ENCODE measurements at regions not wholly inside any gene's neighbourhood (a gene's known extent, or its start where the extent isn't known, plus 50 kb on each side); places are given as distances from the start of the nearest gene placed in this dataset.

DNA sequence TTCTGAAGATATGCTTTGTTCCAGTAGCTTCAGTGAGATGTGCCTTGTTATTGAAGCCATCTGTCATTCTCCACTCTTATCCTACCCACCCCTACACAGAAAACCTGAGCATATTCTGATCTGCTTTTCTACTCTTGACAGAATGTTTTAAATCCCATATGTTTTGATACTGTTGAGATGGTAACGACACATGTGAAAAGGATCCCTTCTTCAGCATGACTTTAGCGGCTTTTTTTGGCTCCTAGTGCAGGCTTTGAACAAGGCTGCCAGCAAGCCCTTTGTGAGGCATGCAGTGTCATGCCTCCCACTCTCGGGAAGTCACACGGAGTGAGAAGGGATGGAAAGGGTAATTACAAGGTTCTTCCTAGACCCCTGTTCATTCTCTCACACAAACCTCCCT, 228.8 kb upstream of the RGS6 start:
- no peak for DNase-seq (ENCODE audit: low read depth in 2 of 2)

DNA sequence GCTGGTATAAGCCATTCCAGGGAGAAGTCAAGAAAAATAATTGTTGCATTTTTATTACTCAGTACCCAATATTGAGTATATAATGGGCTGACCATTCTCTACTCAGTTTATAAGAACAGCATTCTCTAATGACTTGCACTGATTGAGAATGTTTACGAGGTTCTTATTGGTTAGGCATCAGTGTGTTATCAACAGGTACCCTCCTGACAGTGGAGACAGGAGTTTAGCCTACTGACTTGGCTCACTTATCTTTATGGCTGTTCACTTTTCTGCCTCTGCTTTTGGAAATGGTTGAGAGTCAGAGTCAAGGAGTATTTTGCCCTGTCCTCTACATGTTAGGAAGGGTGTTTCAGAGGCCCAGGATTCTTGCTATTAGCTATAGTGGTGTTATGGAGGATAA, 228.0 kb upstream of the RGS6 start:
- no peak for DNase-seq (ENCODE audit: low read depth in 2 of 2)

DNA sequence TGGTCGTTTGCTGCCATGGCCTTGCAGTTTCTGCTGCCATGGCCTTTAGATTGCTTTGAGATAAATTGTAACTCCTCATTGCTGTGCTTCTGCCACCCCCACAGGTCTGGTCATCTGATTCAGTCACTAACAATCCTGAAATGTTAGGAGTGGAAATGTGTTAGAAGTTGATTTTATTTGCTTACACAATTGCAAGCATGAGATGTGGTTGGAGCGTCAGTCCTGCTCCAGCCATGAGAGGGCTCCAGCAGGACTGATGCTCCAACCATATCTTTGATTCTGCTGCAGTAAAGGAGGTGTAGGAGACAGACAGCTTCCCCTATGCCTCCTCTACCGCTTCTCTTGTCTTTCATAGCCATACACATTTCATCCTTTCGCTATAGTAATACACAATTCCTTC, 226.8 kb upstream of the RGS6 start:
- no peak for DNase-seq (ENCODE audit: low read depth in 2 of 2)

DNA sequence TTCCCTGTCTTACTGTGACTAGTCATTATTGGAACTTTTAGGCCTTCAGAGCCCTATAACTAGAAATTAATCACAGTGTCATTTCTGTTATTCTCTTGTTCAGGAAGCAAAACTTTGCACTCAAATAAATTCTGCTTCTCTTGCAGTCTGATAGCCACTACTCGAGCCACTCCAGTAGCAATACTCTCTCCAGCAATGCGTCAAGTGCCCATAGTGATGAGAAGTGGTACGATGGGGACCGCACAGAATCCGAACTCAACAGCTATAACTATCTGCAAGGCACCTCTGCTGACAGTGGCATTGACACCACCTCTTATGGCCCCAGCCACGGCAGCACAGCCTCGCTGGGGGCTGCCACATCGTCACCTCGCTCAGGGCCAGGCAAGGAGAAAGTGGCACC, 223.2 kb upstream of the RGS6 start:
- no peak for DNase-seq (ENCODE audit: low read depth in 2 of 2)

DNA sequence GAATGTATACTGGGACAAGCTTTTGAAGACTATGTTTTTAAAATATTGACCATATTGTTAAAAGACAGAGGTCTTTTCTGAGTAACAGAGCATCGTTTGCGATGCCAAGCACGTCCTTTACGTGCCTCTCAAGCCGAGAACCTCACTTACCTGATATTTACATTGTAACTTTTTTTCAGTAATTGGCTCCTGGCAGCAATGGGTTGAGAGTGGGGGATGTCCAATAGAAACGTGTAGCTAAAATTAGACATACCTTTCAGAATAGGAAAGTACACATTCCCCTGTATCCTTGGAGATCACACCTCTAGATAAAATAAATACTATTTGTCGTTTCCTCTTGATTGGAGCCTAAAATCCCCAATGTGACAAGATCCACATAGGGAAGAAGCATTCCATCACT, 222.2 kb upstream of the RGS6 start:
- no peak for DNase-seq (ENCODE audit: low read depth in 2 of 2)

DNA sequence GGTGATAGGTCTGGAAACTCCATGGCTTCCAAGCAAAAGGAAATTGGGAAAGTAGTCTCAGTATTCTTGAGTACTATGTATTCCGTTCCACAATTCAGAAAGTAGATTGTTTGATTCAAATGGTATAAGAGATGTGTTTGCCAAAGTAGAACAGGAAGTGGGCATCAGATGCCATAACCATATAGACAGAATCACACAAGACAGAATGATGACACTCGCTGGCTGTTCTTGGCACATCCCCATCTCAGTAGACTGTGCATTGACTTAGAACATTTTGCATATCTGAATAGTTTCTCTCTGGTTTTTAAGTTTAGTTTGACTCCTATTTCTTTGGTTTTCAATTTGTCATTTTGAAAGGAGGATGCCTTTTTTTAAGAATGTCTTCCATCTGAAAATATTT, 221.1 kb upstream of the RGS6 start:
- DNase-seq (ENCODE audit: low read depth in 2 of 2): no peak

DNA sequence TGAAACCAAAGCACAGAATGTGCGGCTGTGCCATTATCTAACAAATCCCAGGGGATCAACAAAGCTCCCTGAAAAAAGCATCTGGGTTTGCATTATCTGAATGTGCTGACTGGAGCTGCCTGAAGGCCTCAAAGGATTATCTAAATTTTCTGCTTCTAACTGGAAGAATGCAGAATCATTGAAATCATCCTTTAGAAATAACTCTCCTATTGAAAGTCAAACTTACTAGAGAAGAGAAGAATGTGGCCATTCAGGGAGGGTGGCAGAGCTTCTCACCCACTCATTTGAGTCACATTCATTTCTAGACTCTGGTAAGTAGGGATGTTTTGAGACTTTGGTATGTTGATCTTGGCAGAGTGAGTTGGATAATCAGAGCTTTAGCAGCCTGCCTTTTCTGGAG, 220.6 kb upstream of the RGS6 start:
- DNase-seq (ENCODE audit: low read depth in 2 of 2): peak; percentile 73 to 77

DNA sequence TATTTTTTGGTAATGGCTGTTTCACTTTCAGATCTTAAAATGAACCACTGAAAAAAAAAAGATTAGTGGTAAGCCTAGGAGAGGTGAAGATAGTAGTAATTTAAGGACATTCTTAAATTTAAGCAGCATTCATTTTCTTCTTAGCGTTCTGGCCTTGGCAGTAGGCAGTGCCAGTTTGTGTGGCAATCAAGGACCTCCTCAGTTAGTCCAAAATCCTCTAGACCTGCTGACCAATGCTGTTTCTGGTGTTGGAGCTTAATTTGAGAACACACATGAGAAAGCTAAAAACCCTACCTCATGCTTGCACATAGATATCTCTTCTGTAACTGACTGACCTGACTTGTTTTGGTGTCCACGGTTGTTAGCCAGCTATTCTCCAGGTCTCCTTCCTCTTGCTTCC, 219.8 kb upstream of the RGS6 start:
- DNase-seq (ENCODE audit: low read depth in 2 of 2): no peak

DNA sequence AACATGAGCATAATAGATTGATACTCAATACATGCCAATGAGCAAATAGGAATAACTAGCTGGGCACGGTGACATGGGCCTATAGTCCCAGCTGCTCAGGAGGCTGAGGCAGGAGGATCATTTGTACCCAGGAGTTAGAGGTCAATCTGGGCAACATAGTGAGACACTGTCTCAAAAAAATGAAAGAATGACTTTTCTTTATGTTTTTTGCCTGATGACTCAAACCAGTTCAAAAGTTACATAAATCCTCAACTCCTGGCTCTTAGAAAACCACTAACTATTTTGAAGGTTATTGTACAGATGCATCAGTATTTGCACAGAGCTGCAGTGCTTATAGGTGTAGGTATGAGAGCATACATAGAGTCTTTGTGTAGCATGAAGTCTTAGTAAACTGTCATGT, 219.2 kb upstream of the RGS6 start:
- DNase-seq (ENCODE audit: low read depth in 2 of 2): no peak

DNA sequence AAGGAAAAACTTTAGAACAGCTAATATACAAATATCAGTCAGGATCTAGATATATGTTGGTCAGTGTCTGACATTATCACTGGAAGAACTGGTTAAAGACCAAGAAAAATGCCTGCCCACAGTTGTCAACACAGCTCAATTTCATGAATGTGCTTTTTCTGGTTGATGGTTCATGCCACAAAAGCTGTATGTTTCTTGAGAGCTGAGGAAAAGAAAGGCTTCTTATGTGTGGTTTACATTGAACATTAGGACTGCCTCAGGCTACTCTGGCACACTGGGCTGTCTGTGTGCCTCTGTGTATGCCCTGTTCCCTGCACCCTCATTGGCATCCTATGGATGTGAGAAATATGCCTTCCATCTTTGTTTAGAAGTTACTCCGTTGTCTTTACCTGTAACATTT, 218.8 kb upstream of the RGS6 start:
- DNase-seq (ENCODE audit: low read depth in 2 of 2): no peak

DNA sequence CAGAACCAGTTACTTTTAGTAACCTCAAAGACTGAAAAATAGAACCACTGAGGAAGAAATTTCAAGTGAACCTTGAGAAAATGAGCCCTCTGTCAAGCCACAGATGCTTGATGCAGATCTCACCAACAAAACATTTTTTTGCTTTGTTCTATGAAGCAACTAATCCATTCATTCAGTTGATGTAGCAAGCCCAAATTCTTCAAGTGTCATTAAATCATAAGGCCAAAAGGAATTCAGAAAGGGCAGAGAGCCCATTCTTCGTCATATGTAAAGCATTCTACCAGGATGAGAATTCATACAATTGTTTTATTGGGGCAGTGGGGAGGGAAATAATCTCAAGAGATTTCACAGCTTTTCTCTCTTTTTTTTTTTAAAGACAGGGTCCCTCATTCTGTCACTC, 218.0 kb upstream of the RGS6 start:
- DNase-seq (ENCODE audit: low read depth in 2 of 2): peak; percentile 88 to 89

DNA sequence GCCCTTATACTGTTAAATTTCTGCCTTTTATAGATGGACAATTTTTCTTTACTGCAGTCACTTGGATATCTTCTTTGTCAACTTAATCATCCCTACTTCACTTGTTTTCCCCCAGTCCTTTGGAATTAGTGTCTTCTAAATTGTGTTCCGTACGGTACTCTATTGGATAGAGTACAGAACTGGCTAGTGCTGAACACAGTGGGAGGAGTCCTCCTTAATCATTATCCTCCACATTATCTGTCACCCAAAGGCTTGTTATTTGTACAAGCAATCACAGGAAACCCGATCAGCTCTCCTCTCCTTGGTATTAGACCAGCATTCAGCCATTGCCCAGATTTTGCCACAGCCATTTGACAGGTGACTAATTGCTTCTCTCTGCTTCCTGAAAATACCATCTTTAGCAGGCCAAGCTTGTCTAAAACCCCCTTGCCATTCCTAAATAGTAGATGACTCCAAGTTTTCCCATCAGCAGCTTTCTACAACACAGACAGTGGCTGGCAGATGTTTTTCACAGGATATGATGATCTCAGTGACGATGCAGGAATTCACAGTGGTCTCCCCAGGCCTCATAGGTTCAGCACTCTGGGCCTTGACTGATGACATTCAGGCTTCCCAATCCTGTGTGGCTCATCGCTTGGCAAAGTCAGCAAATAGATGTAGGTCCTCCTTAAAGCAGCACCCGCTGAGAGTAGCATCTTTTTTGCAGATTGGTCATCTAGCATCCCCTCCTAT, 216.0 kb upstream of the RGS6 start:
- peak; percentile 55 to 60 for DNase-seq (ENCODE audit: low read depth in 2 of 2)

DNA sequence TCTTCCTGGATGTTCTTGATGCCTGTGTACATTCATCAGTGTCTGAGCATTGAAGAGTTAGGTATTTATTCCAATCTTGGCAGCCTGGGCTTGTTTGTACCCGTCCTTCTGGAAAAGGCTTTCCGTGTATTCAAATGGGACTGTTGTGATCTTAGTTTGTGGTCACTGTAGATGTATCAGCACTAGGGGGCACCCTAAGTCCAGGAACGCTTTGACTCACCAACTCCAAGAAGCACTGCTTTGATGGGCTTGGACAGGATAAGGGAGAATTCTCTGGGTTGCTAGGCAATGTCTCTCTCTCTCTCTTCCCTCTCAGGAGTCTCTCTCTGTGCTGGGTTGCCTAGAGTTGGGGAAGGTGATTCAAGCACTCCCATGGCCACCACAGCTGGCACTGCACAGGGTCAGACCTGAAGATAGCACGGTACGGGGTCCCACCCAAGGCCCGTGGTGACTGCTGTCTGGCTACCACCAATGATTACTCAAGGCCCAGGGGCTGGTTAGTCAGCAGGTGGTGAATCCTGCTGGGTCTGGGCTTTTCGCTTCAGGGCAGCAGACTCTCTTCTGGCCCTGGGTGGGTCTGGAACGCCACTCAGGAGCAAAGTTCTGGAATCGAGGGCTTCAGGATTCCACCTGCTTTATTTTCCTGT, 211.1 kb upstream of the RGS6 start:
- DNase-seq (ENCODE audit: low read depth in 2 of 2): peak; percentile 60 to 62

DNA sequence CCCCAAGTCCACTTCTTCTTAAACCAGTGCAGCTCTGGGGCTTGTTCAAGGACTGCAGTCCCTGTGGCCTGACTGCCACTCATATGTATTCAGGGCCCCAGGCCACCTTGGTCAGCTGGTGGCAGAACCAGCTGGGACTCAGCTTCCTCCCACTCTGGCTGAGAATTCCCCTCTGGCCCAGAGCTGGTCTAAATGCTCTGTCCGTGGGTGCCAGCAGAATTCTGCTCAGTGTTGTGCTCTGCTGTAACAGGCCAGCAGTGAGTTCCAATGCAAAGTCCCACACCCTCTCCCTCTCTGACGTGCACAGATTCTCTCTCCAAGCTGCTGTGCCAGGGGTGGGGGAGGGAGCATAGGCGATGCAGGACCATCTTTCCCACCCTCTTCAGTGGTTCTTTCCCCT, 210.4 kb upstream of the RGS6 start:
- no peak for DNase-seq (ENCODE audit: low read depth in 2 of 2)

DNA sequence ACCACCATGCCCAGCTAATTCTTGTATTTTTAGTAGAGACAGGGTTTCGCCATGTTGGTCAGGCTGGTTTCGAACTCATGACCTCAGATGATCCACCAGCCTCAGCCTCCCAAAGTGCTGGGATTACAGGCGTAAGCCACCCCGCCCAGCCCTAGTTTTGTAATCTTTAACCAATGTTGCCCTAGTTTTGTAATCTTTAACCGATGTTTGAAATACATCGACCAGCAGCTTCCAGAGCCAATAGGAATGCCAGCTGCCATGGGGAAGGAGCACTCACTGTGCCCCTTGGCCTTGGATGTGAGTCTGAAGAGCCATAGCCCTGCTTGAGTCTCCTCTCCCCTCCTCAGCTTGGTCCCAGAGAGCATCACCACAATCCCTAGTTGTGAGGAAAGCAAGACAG, 209.3 kb upstream of the RGS6 start:
- no peak for DNase-seq (ENCODE audit: low read depth in 2 of 2)

DNA sequence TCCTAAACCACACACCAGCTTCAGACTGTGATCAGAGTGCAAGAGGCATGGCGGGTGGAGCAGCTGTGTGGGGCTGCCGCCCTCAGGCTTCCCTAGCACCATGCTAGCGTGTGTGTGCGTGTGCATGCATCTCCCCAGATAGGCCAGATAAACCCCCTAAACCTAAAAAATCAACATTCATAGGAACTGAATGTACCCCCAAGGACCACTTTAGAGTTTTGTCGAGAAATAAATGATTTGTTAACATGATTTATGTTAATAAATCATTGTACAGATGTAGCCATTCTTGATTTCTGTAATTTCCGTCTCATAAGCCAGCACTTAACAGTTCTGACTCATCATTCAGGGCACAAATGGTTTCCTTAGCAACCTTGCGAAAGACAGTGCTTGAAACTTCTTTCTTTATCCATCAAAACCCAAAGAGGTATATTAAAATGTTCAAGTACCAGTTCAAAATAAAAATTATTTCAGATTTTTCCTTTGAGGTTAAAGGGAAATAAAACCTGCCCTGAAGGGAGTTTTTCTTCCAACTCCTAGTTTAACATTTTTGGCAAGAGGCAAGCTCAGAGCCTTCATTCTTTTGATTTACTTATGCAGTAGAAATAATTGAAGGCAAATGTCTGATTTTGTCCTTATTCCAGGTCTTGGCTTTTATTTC, 206.2 kb upstream of the RGS6 start:
- peak; percentile 86 to 87 for DNase-seq (ENCODE audit: low read depth in 2 of 2)

DNA sequence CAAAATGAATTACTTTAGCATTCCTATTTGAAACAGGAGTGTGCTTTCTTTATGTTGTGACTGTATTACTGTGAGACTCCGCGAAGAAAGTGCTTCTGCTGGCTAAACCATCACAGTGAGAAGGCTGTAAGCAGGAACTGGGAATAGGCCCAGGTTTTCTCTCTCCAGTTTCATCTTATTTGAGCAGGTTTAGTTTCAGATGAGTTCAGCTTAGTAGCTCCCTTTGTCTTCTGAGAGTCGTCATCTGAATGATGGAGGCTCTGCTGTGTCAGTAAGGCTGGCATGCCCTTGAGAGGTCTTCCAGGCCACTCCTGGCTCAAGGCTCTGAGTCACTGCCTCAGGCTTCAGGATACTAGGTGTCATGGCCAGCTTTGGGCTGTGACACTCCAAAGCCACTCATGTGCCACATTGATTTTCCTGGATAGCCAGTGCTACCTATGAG, 205.6 kb upstream of the RGS6 start:
- DNase-seq (ENCODE audit: low read depth in 2 of 2): no peak

DNA sequence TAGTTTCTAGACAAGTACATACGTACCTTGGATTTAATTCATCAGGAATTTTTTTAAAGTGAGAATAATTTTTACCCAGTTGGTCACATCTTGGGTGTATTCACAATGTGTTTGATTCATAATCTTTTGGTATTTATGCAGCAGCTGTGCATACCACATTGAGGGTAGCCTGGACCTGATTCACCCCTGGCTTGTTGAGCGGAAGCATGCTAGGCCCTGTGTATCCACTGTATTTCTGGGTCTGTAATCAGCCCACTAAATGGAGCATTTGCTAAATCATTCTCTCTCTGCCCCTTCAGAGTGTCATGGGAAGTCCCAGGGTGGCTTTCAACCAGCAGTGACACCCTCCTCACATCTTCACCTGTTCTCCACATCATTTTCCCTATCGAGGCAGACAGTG, 203.8 kb upstream of the RGS6 start:
- no peak for DNase-seq (ENCODE audit: low read depth in 2 of 2)

DNA sequence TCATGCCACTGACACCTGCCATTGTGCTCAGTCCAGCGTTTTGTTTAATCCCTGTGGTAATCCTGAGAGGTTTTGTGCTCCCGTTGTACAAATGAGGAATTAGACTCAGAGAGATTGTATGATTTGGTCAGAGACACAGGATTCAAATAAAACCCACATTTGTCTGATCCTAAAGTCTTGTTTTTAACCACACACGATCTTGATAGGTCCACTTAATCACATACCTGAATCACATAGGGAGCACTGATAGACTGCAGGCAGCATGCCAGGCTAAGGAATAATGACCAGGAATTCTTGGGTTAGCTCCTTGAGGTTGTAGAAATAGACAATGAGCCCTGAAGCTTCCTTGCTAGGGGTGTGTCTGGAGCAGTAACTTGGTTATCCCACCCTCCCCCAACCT, 202.6 kb upstream of the RGS6 start:
- DNase-seq (ENCODE audit: low read depth in 2 of 2): no peak

DNA sequence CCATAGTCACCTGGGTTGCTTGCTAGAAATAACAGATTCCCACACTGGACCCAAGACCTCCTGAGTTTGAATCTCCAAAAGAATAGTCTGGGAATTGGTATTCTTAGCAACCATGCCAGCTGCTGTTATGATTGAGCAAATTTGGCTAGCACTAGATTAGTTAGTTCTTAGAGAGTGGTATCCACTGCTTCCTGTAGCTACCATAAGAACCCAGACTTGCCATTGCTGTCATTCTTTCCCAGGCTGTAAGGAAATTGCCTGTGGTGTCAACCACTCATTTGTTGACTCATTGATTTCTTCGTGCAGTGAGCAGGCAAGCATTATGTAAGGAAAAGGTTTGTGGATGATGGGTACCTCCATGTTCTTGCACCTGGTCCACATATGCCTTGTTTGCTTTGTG, 201.8 kb upstream of the RGS6 start:
- DNase-seq (ENCODE audit: low read depth in 2 of 2): no peak

DNA sequence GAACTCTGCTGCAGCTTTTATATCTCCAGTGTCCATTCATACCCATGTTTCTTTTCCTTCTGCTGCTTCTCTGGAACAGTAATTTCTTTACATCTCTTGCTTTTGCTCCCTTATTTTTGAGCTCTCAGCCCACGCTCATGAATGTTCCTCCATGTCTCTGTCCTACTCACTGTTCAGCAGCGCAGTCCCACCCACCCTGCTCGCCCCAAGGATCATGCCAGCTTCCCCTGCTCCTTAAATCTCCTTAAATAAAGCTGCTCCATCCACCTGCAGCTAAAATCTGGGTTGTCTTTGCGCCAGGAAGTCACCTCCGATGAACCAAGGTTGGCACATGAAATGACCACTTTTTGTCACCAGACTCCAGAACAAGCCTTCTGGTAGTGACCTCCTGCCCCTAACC, 201.1 kb upstream of the RGS6 start:
- no peak for DNase-seq (ENCODE audit: low read depth in 2 of 2)

DNA sequence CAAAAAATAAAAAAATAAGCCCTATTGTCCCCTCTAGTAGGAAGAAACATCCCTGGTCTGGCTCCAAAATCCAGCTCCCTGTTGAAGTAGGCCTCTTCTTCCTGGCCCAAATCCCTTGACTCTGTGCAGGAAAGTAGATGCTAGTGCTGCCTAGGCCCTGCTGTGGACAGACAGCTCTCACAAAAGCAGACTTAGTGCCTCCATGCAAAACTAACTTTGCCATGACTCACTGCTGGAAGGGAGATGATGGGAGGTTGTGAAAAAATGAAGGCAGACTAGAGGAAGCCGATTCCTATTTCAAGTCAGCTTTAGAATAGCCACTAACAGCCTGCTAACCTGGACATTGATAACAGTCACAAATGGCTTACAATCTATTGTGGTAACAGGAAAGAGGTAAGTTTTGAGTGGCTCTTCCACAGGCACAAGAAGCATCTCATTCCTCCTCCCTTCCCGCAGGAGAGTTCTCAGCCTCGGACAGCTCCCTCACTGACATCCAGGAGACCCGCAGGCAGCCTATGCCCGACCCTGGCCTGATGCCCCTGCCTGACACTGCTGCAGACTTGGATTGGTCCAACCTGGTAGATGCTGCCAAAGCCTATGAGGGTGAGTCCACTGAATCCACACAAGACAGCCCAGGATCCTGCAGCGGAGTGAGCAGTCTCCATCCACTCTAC, 198.9 kb upstream of the RGS6 start:
- DNase-seq (ENCODE audit: low read depth in 2 of 2): peak; percentile 37 to 39

DNA sequence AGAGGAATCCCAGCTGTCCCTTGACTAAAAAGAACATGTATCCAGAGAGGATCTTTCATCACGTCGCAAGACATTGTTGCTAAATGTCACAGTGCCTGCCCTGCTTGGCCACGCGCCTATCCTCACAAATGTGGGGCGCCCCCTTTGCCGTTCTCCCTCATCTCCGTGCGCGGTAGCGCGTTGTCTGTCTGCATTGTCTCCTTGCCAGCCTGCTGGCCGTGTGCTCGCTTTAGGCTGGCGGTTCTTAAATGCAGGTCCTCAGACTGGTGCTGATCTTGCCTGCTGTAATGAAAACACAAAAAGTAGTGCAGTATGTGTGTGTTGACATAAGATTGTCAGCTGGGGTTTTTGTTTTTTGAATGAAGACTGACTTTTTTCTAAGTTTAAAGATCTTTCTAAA, 198.2 kb upstream of the RGS6 start:
- DNase-seq (ENCODE audit: low read depth in 2 of 2): no peak

Data from fibroblast of skin of left quadriceps (primary cell).